ENCODE measurements at regions not wholly inside any gene's neighbourhood (a gene's known extent, or its start where the extent isn't known, plus 50 kb on each side); places are given as distances from the start of the nearest gene placed in this dataset.

DNA sequence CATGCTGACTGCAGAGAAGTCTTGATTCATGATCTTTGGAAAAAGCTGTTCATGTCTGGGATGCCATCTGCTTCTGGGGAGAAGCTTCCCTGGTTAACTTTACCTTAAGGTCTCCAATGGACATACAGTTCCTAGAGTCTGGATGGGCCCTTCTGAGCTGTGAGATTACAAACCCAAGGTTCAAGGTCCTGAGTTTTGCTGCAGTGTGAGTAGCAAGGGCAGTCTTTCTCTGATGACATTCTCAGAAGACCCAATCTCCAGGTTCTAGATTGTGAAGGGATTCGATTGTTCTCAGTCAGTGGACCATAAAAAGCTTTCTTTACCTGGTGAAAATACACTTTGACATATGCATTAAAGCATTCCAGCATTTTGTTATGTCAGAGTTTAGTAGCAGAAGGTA is 179.2 kb downstream of the AASDH start:
- TF ChIP-seq, protein P1, sequence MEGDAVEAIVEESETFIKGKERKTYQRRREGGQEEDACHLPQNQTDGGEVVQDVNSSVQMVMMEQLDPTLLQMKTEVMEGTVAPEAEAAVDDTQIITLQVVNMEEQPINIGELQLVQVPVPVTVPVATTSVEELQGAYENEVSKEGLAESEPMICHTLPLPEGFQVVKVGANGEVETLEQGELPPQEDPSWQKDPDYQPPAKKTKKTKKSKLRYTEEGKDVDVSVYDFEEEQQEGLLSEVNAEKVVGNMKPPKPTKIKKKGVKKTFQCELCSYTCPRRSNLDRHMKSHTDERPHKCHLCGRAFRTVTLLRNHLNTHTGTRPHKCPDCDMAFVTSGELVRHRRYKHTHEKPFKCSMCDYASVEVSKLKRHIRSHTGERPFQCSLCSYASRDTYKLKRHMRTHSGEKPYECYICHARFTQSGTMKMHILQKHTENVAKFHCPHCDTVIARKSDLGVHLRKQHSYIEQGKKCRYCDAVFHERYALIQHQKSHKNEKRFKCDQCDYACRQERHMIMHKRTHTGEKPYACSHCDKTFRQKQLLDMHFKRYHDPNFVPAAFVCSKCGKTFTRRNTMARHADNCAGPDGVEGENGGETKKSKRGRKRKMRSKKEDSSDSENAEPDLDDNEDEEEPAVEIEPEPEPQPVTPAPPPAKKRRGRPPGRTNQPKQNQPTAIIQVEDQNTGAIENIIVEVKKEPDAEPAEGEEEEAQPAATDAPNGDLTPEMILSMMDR (IDR thresholded peaks at IDR 0.05) = no peak
- TF ChIP-seq POLR2A (IDR thresholded peaks at IDR 0.05) = no peak

All from uterus (tissue), 2 donors.